ENCODE measurements at regions not wholly inside any gene's neighbourhood (a gene's known extent, or its start where the extent isn't known, plus 50 kb on each side); places are given as distances from the start of the nearest gene placed in this dataset.

GRCh38 chr11:120012245-120012644, 125.7 kb downstream of the TRIM29 start:
- no peak for DNase-seq

- no peak for DNase-seq
Observed at GRCh38 chr11:120011836-120012235, 126.1 kb downstream of the TRIM29 start.

- DNase-seq: no peak
Observed at GRCh38 chr11:120010775-120011174, 127.1 kb downstream of the TRIM29 start.

- no peak for DNase-seq
Observed at GRCh38 chr11:120009938-120010337, 128.0 kb downstream of the TRIM29 start.

GRCh38 chr11:120007144-120007543, 130.8 kb downstream of the TRIM29 start:
- no peak for DNase-seq

- DNase-seq: no peak
Observed at GRCh38 chr11:120004723-120005122, 133.2 kb downstream of the TRIM29 start.

- no peak for DNase-seq
Observed at GRCh38 chr11:120001178-120002090, 136.5 kb downstream of the TRIM29 start.

- no peak for DNase-seq
Observed at GRCh38 chr11:119999220-119999619, 138.7 kb downstream of the TRIM29 start.

- no peak for DNase-seq
Observed at GRCh38 chr11:119996556-119996955, 141.4 kb downstream of the TRIM29 start.

GRCh38 chr11:119995730-119996491, 142.0 kb downstream of the TRIM29 start:
- peak; percentile 50 for DNase-seq

- DNase-seq: peak; percentile 74
Observed at GRCh38 chr11:119993722-119994121, 144.2 kb downstream of the TRIM29 start.

- DNase-seq: no peak
Observed at GRCh38 chr11:119992171-119993051, 145.5 kb downstream of the TRIM29 start.

GRCh38 chr11:119991669-119992068, 146.2 kb downstream of the TRIM29 start:
- DNase-seq: no peak

- DNase-seq: no peak
Observed at GRCh38 chr11:119991022-119991404, 146.9 kb downstream of the TRIM29 start.

GRCh38 chr11:119990309-119991021, 147.4 kb downstream of the TRIM29 start:
- no peak for DNase-seq

GRCh38 chr11:119989159-119989821, 148.6 kb downstream of the TRIM29 start:
- no peak for DNase-seq

GRCh38 chr11:119985551-119985950, 152.4 kb downstream of the TRIM29 start:
- no peak for DNase-seq

- DNase-seq: no peak
Observed at GRCh38 chr11:119983816-119984215, 154.1 kb downstream of the TRIM29 start.

- no peak for DNase-seq
Observed at GRCh38 chr11:119983240-119983732, 154.6 kb downstream of the TRIM29 start.

- DNase-seq: no peak
Observed at GRCh38 chr11:119982517-119983239, 155.2 kb downstream of the TRIM29 start.

- no peak for DNase-seq
Observed at GRCh38 chr11:119980431-119980830, 157.5 kb downstream of the TRIM29 start.

Measured in NCI-H510A (cell line).